Heart left ventricle (tissue), 13 donors: ENCODE measurements at regions not wholly inside any gene's neighbourhood (a gene's known extent, or its start where the extent isn't known, plus 50 kb on each side); places are given as distances from the start of the nearest gene placed in this dataset.

Experiments used
- POLR2A ChIP-seq, 2 donors: fragments of 450-650 bp; IDR thresholded peaks; one replicate each; pipeline ENCODE4 v1.6.1; 2017; ENCODE audit warnings: antibody characterized with exemption in 2 of 2, mild to moderate bottlenecking in 2 of 2, moderate library complexity in 2 of 2
- TF ChIP-seq, protein P1 (sequence below), 12 donors: fragments of 200-600 bp; sonication (generic) in 4 of 12; IDR thresholded peaks; one replicate each; pipeline versions ENCODE4 v1.5.0 to v1.8.0; 2018 to 2022; ENCODE audit warnings: antibody characterized with exemption in 12 of 12, mild to moderate bottlenecking in 5 of 12
- donor health status: ischemic (EF 13 %, LVEDD 7.1; RV severe dilation, severe dysfunction).
- donor health status: DM: no; HTN: yes; CAD: no.
- donor health status: DM: no; HTN: no; CAD: no.
- donor health status: ischemic (EF 25% LVEDD 6.9; RV normal size, moderate dysfunction).
- donor health status: ischemic (EF 25% LVEDD 5.7; RV mildly dilated, moderate dysfunction).
- donor health status: ischemic (EF 35%, LVEDD 5.7; RV mildly dilated, moderate dysfunction).
- donor health status: nonischemic (EF 11% LVEDD 7.7; RV severe dilation, severe dysfunction).
- donor health status: DM: yes; HTN: yes; CAD: no.
- donor health status: PGD.
- donor health status: ischemic (EF 29% LVEDD 5.4; RV normal size, mild dysfunction).
- donor health status: nonischemic (EF 23%, LVEDD 6.1; RV moderate dilation, normal function).

DNA sequence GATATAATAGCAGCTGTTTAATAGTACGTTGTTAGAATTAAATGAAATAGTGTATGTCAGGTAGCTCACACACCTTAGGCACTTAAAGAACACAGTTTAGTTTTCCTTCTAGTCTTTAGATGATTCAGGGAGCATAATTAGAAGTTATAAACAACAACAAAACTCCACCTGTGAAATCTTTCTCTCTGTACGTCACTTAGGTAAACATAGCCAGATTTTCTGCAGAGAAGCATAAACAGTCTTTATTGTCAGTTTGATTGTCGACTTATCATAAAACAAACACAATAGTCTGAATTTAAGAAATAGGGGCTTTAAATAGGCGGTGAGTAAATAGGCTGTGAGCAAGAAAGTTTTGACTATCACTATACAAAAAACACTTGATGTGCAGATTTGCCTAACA is 84.6 kb upstream of the PKP2 start:
- TF ChIP-seq, protein P1, sequence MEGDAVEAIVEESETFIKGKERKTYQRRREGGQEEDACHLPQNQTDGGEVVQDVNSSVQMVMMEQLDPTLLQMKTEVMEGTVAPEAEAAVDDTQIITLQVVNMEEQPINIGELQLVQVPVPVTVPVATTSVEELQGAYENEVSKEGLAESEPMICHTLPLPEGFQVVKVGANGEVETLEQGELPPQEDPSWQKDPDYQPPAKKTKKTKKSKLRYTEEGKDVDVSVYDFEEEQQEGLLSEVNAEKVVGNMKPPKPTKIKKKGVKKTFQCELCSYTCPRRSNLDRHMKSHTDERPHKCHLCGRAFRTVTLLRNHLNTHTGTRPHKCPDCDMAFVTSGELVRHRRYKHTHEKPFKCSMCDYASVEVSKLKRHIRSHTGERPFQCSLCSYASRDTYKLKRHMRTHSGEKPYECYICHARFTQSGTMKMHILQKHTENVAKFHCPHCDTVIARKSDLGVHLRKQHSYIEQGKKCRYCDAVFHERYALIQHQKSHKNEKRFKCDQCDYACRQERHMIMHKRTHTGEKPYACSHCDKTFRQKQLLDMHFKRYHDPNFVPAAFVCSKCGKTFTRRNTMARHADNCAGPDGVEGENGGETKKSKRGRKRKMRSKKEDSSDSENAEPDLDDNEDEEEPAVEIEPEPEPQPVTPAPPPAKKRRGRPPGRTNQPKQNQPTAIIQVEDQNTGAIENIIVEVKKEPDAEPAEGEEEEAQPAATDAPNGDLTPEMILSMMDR (IDR thresholded peaks at IDR 0.05) = no peak
- TF ChIP-seq POLR2A (IDR thresholded peaks at IDR 0.05) = no peak
